ENCODE measurements at regions not wholly inside any gene's neighbourhood (a gene's known extent, or its start where the extent isn't known, plus 50 kb on each side); places are given as distances from the start of the nearest gene placed in this dataset.

GRCh38 chr13:22102271-22102670 is 431.4 kb downstream of the FGF9 start:
- no peak for DNase-seq

DNA sequence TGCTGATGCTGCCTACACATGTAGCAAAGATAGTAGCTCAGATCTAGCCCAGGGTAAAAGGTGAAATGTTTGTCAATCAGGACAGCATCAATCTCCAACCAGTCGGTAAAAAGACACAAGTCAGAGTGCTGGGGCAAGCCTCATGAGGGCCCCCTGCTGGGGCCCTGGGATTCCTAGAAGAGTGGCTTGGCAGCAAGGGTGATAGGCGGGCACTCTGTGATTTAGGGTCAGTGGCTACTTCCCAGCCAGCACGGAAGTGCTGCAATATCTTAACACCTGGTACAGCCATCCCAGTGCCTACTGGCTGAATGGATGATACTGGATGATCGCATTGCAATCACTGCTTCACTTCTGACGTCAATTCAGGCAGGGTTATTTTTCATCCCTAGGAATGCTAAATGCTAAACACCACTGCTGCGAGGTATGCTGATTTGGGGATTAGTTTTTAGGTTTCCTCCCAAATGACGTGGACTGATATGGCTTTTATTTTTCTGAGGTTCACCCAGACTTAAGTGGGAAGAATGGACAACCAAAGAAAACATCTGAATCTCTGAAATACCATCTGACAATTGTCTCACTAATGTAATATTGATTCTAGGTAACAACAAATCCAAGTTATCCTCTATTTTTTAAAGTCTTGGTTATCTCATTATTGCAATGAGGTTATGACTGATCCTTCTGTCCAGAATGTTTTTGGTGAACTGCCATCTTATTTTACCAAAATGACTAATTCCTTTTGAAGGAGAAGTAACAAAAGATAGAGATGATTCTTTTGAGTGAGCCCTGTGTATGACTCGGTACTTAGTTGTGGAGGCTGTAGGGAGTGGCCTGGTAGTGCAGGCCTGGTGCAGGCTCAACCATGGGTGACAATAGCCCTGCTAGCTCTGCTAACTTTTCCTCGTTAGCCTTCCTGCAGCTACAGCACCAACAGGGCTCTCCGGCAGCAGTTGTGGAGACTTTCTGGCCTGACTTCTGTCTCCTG is 432.5 kb downstream of the FGF9 start:
- DNase-seq = no peak

GRCh38 chr13:22106058-22106457 is 435.2 kb downstream of the FGF9 start:
- DNase-seq = no peak

DNA sequence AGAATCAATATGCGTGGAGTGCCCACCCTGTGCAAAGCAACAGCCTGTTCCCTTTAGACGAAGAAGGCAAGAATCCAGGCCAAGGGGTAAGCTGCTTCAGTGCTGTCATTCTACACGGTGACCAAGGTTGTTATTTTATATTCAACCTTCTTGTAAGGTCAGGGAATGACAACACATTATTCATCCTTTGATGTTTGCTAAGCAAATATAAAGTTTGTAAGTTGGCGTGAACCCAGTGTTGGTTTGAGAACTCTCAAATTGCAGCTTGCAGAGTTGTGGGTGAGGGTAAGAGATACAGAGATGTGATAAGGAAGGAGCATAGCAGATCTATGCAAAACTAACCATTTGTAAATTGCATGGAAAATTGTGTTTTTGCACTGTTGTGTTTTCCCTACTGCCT is 436.7 kb downstream of the FGF9 start:
- DNase-seq = no peak

DNA sequence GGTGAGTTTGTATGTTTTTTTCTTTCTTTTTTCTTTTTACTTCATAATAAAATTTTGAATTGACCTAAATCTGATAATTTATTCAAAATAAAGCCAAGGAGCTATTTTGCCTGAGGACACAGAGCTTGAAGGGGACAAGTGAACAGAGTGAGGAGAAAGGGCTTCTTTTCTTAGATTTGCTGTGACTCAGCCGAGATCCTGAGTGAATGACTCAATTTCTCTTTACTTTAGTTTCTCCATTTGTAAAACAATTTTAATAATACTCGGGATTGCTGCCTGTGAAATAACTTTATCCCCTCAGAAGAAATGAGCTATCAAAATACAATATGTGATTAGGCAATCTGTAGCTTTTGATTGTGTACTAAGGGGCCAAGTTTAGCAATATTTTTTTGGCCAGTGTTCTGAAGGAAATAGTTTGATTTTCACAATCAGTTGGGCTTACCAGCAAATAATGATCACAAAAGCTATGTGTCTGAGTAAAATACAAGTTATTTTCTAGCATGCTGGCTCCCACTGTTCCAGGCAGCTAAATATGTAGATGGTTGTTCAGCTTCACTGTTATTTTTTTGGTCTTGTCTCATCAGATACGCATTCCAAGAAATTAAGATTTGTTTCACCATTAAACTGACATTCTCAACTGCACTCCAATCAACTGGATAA is 437.5 kb downstream of the FGF9 start:
- no peak for DNase-seq

- DNase-seq = no peak
Measured at GRCh38 chr13:22108979-22109378, 438.1 kb downstream of the FGF9 start.

DNA sequence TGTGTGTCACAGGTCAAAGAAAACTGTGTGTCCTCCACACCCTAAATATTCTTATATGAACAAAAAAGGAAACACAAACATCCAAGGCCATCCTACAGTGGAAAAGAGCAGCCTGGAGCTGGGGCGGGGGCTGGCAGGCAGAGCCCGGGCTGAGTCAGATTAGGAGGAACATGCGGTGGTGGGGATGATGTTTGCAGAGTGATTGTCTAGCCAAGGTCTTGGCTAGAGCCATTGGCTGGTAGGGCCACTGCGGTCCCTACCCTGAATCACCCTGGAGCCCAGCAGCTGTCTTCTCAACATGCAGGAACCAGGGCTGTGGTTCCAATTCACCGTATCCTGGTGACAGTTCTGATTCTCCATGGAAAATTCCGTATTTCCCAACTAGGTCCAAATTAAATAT is 439.5 kb downstream of the FGF9 start:
- no peak for DNase-seq

GRCh38 chr13:22111152-22111783 is 440.4 kb downstream of the FGF9 start:
- DNase-seq = no peak

GRCh38 chr13:22111961-22112360 is 441.1 kb downstream of the FGF9 start:
- DNase-seq = no peak

GRCh38 chr13:22112956-22113745 is 442.3 kb downstream of the FGF9 start:
- no peak for DNase-seq

- DNase-seq = peak; percentile 74
Measured at GRCh38 chr13:22114630-22115311, 443.9 kb downstream of the FGF9 start.

GRCh38 chr13:22118158-22118557 is 447.3 kb downstream of the FGF9 start:
- DNase-seq = no peak

GRCh38 chr13:22120646-22121045 is 449.8 kb downstream of the FGF9 start:
- DNase-seq = no peak

DNA sequence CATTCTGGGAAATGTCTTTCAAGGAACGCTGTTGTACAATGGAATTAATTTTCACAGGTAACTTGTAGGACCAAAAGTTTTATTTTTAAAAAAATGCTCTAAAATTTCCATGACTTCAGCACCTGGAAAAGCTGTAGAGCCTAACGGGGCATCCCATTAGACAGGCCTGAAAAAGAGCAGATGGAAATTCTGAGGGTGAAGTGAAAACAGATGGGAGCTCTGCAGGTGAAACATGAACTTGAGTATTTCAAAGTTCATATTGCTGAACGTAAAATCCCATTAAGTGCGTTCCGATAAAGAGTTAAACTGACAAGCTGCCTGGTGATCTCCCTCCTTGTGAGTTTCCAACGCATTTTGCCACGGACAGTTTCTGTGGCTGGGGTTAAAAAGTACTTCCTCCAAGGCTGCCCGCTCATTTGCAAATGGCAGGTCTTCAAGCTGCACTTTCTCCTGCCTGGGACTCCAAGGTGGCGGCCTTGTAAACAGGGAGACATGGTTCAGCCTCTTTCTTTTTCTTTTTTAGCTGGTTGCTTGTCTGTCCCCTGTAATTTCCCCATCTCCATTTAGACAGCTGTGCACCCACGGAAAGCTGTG is 450.4 kb downstream of the FGF9 start:
- DNase-seq = no peak

DNA sequence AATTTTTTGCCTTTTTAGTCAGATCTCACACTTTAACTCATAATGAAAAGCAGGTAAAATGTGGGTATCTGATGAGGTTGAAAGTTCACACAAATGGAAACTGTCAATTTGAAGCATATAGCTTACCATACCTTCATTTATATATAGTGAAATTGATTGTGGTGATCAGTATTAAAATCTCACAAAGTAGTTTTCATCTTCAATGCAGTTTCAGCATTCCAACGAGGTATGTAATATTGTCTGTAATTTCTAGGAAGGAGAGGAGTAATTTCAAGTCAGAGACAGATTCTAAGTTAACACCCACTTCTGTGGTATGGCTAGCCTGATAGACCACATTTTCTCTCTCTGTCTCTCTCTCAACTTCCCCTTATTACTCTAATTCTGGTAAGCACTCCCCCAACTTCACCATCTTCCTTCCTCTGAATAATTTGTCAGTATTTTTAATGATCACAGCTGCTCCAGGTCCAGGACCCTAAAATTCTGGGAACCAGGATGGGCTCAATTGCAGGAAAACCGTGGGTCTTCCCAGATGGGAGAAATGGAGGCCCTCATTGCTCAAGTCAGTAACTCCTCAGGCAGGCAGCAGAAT is 455.7 kb downstream of the FGF9 start:
- peak; percentile 42 for DNase-seq

GRCh38 chr13:22127277-22128164 is 456.6 kb downstream of the FGF9 start:
- DNase-seq = no peak

GRCh38 chr13:22128441-22129408 is 457.9 kb downstream of the FGF9 start:
- no peak for DNase-seq

DNA sequence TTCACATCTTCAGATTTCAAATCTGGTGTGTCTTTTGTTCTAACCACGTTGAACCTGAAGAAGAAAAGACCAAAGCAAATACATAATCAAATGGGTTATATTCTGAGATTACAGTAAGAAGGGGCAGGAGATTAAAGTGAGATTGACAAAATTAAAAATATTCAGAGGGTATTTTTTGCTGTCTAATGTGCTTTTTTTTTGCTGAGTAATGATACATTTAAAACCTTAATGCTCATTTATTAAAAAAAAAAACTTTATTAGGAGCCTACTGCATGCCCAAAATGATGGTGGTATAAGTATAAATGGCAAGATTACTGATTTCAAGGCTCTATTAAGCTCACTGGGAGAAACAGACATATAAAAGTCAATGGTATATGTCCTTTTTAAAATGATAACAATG is 459.4 kb downstream of the FGF9 start:
- no peak for DNase-seq

- no peak for DNase-seq
Measured at GRCh38 chr13:22134261-22134660, 463.4 kb downstream of the FGF9 start.

All from KG1 (cell line).